ENCODE measurements at regions not wholly inside any gene's neighbourhood (a gene's known extent, or its start where the extent isn't known, plus 50 kb on each side); places are given as distances from the start of the nearest gene placed in this dataset.
"Not testable (repeated sequence)": the region's sequence is repeated elsewhere in the genome, so short reads cannot be mapped to it uniquely, and the experiment has no call there.

- no peaks in the 10 kb centered on the region for H3F3A ChIP-seq (ENCODE audit: insufficient read depth)
- H3K27me3 ChIP-seq (ENCODE audit: low read length): no peaks in the 10 kb centered on the region
- no peak overlapping the region for H2AFZ ChIP-seq (ENCODE audit: low read depth, low read length, severe bottlenecking)
- H3K36me3 ChIP-seq (ENCODE audit: low read length): no peaks in the 10 kb centered on the region
- no peaks in the 10 kb centered on the region for H3K9me3 ChIP-seq (ENCODE audit: insufficient read depth, low read length)
- no peak overlapping the region for H3K9ac ChIP-seq (ENCODE audit: low read length)
- no peak overlapping the region for H3K4me2 ChIP-seq (ENCODE audit: low read depth, low read length, poor library complexity, severe bottlenecking)
- no peaks in the 10 kb centered on the region for H3K9me2 ChIP-seq (replicated peaks; ENCODE audit: insufficient read depth, low read length)
- no peak overlapping the region for H3K27ac ChIP-seq (ENCODE audit: low read depth, low read length)
- no peaks in the 10 kb centered on the region for H3K79me2 ChIP-seq (ENCODE audit: insufficient read depth, low read length)
- H4K20me1 ChIP-seq (ENCODE audit: low read depth, low read length): no peaks in the 10 kb centered on the region
- no peak overlapping the region for H3K4me3 ChIP-seq (ENCODE audit: insufficient read depth, low read length, poor library complexity, severe bottlenecking)
- TF ChIP-seq CTCF (IDR thresholded peaks at IDR 0.05; ENCODE audit: insufficient read depth, low read length, poor library complexity, severe bottlenecking) (no peak), EZH2phosphoT487 (conservative IDR thresholded peaks at IDR 0.05; ENCODE audit: low read length) (no peak)
Measured at GRCh38 chr4:77263247-77263646, 106.2 kb downstream of the CCNG2 start.

- not testable (repeated sequence) for H3K27me3 ChIP-seq (ENCODE audit: low read length); H3K4me2 ChIP-seq (ENCODE audit: low read depth, low read length, poor library complexity, severe bottlenecking); H4K20me1 ChIP-seq (ENCODE audit: low read depth, low read length); H3K9me3 ChIP-seq (ENCODE audit: insufficient read depth, low read length); H3K4me3 ChIP-seq (ENCODE audit: insufficient read depth, low read length, poor library complexity, severe bottlenecking); H3F3A ChIP-seq (ENCODE audit: insufficient read depth); H3K9me2 ChIP-seq (replicated peaks; ENCODE audit: insufficient read depth, low read length); H3K27ac ChIP-seq (ENCODE audit: low read depth, low read length); H3K9ac ChIP-seq (ENCODE audit: low read length); H3K36me3 ChIP-seq (ENCODE audit: low read length); H2AFZ ChIP-seq (ENCODE audit: low read depth, low read length, severe bottlenecking); H3K79me2 ChIP-seq (ENCODE audit: insufficient read depth, low read length)
Measured at GRCh38 chr4:77263976-77264375, 107.0 kb downstream of the CCNG2 start.

GRCh38 chr4:77264826-77265225 lies 107.8 kb downstream of the CCNG2 start:
- no peaks in the 10 kb centered on the region for H4K20me1 ChIP-seq (ENCODE audit: low read depth, low read length)
- H3K79me2 ChIP-seq (ENCODE audit: insufficient read depth, low read length): no peaks in the 10 kb centered on the region
- no peak overlapping the region for H3K4me2 ChIP-seq (ENCODE audit: low read depth, low read length, poor library complexity, severe bottlenecking)
- no peaks in the 10 kb centered on the region for H3K9me3 ChIP-seq (ENCODE audit: insufficient read depth, low read length)
- H3K9ac ChIP-seq (ENCODE audit: low read length): no peak overlapping the region
- H3F3A ChIP-seq (ENCODE audit: insufficient read depth): no peaks in the 10 kb centered on the region
- H3K9me2 ChIP-seq (replicated peaks; ENCODE audit: insufficient read depth, low read length): no peaks in the 10 kb centered on the region
- TF ChIP-seq EZH2phosphoT487 (conservative IDR thresholded peaks at IDR 0.05; ENCODE audit: low read length): no peak
- TF ChIP-seq CTCF (IDR thresholded peaks at IDR 0.05; ENCODE audit: insufficient read depth, low read length, poor library complexity, severe bottlenecking): no peak
- no peaks in the 10 kb centered on the region for H3K27me3 ChIP-seq (ENCODE audit: low read length)
- H3K27ac ChIP-seq (ENCODE audit: low read depth, low read length): no peak overlapping the region
- H2AFZ ChIP-seq (ENCODE audit: low read depth, low read length, severe bottlenecking): no peak overlapping the region
- H3K36me3 ChIP-seq (ENCODE audit: low read length): no peaks in the 10 kb centered on the region
- H3K4me3 ChIP-seq (ENCODE audit: insufficient read depth, low read length, poor library complexity, severe bottlenecking): no peak overlapping the region

DNA sequence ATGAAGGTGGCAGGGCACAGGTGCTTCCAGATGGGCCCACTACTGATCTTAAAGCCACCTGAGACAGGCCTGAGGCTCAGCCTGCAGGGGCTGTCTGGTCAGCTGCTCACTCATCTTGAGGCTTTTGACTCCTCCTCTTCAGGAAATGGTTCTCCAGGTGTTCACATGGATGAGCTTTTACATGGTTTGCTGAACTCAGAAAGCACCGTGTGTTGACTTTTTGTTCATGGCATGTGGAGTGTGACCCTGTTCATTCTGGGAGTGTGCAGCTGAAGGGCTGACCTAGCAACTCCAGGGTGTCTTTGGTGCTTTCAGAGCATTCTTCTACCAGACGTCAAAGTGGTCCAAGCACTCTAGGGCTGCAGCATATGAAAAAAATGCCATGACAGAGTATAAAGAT lies 111.1 kb downstream of the CCNG2 start:
- Histone ChIP-seq H4K20me1 (ENCODE audit: low read depth, low read length) (no peaks in the 10 kb centered on the region), H3K9me2 (replicated peaks; ENCODE audit: insufficient read depth, low read length) (no peaks in the 10 kb centered on the region), H3F3A (ENCODE audit: insufficient read depth) (no peaks in the 10 kb centered on the region), H3K79me2 (ENCODE audit: insufficient read depth, low read length) (no peaks in the 10 kb centered on the region), H3K36me3 (ENCODE audit: low read length) (no peaks in the 10 kb centered on the region), H3K9me3 (ENCODE audit: insufficient read depth, low read length) (no peaks in the 10 kb centered on the region), H3K27me3 (ENCODE audit: low read length) (no peaks in the 10 kb centered on the region), H3K4me2 (ENCODE audit: low read depth, low read length, poor library complexity, severe bottlenecking) (no peak overlapping the region), H3K9ac (ENCODE audit: low read length) (no peak overlapping the region), H2AFZ (ENCODE audit: low read depth, low read length, severe bottlenecking) (no peak overlapping the region), H3K4me3 (ENCODE audit: insufficient read depth, low read length, poor library complexity, severe bottlenecking) (no peak overlapping the region), H3K27ac (ENCODE audit: low read depth, low read length) (no peak overlapping the region)
- no peak for TF ChIP-seq EZH2phosphoT487 (conservative IDR thresholded peaks at IDR 0.05; ENCODE audit: low read length)
